Activated naive CD4-positive, alpha-beta T cell treated with anti-CD3 and anti-CD28 coated beads, Interleukin-2, amount 50 U/mL, for 16 hours (primary cell): ENCODE measurements at regions not wholly inside any gene's neighbourhood (a gene's known extent, or its start where the extent isn't known, plus 50 kb on each side); places are given as distances from the start of the nearest gene placed in this dataset.

Source experiments
- DNase-seq: peaks from one replicate; pipeline ENCODE4 v3.0.0-alpha.2; 2020

GRCh38 chr4:89416960-89417359 lies 109.4 kb upstream of the GPRIN3 start:
- DNase-seq: no peak

GRCh38 chr4:89413518-89413917 lies 105.9 kb upstream of the GPRIN3 start:
- no peak for DNase-seq

GRCh38 chr4:89411539-89412309 lies 104.1 kb upstream of the GPRIN3 start:
- no peak for DNase-seq

- no peak for DNase-seq
These were observed 103.1 kb upstream of the GPRIN3 start for GRCh38 chr4:89410687-89411086.

GRCh38 chr4:89404530-89404929 lies 96.9 kb upstream of the GPRIN3 start:
- no peak for DNase-seq

GRCh38 chr4:89403826-89404225 lies 96.2 kb upstream of the GPRIN3 start:
- DNase-seq: no peak

GRCh38 chr4:89400287-89401035 lies 92.9 kb upstream of the GPRIN3 start:
- no peak for DNase-seq

- no peak for DNase-seq
These were observed 91.0 kb upstream of the GPRIN3 start for GRCh38 chr4:89398644-89399043.

- DNase-seq: no peak
These were observed 90.5 kb upstream of the GPRIN3 start for GRCh38 chr4:89398146-89398545.

GRCh38 chr4:89397441-89397840 lies 89.8 kb upstream of the GPRIN3 start:
- DNase-seq: no peak

- DNase-seq: no peak
These were observed 74.8 kb upstream of the GPRIN3 start for GRCh38 chr4:89382439-89382838.

- no peak for DNase-seq
These were observed 73.4 kb upstream of the GPRIN3 start for GRCh38 chr4:89380980-89381379.

GRCh38 chr4:89379511-89380044 lies 72.0 kb upstream of the GPRIN3 start:
- DNase-seq: no peak

GRCh38 chr4:89373394-89373793 lies 65.8 kb upstream of the GPRIN3 start:
- no peak for DNase-seq

- no peak for DNase-seq
These were observed 64.0 kb upstream of the GPRIN3 start for GRCh38 chr4:89371614-89372013.

GRCh38 chr4:89369581-89369980 lies 62.0 kb upstream of the GPRIN3 start:
- no peak for DNase-seq

GRCh38 chr4:89368861-89369260 lies 61.3 kb upstream of the GPRIN3 start:
- no peak for DNase-seq

GRCh38 chr4:89365776-89366175 lies 58.2 kb upstream of the GPRIN3 start:
- no peak for DNase-seq

- no peak for DNase-seq
These were observed 57.8 kb upstream of the GPRIN3 start for GRCh38 chr4:89365375-89365774.

GRCh38 chr4:89364541-89364940 lies 56.9 kb upstream of the GPRIN3 start:
- DNase-seq: no peak

- no peak for DNase-seq
These were observed 56.2 kb upstream of the GPRIN3 start for GRCh38 chr4:89363786-89364185.

GRCh38 chr4:89358935-89359638 lies 51.5 kb upstream of the GPRIN3 start:
- no peak for DNase-seq

GRCh38 chr4:89357787-89358186 lies 50.2 kb upstream of the GPRIN3 start:
- no peak for DNase-seq
